GM06990 (cell line): ENCODE measurements at regions not wholly inside any gene's neighbourhood (a gene's known extent, or its start where the extent isn't known, plus 50 kb on each side); places are given as distances from the start of the nearest gene placed in this dataset.
"Not testable (repeated sequence)": the region's sequence is repeated elsewhere in the genome, so short reads cannot be mapped to it uniquely, and the experiment has no call there.

Experiments
- DNase-seq: peaks from one replicate; pipeline ENCODE4 v3.0.0-alpha.2; 2011; ENCODE audit not compliant: insufficient read length; ENCODE audit errors: extremely low read depth
- H3K27me3 ChIP-seq: replicated peaks from 2 replicates; pipeline ENCODE4 v1.6.0; 2011; ENCODE audit warnings: low read length; ENCODE audit not compliant: control insufficient read depth, insufficient read depth
- H3K36me3 ChIP-seq: 2 replicates; pipeline ENCODE4 v1.5.1; 2011; ENCODE audit warnings: low read length; ENCODE audit not compliant: control insufficient read depth, insufficient read depth
- H3K4me3 ChIP-seq: replicated peaks from 2 replicates; pipeline ENCODE4 v1.5.1; 2011; ENCODE audit warnings: low read depth, mild to moderate bottlenecking, control low read depth, low read length
- TF ChIP-seq, protein P1 (sequence below): IDR thresholded peaks from 2 replicates; pipeline ENCODE4 v1.5.1; 2011; ENCODE audit warnings: low read length, control low read depth, mild to moderate bottlenecking, inconsistent platforms; ENCODE audit not compliant: insufficient read depth, poor library complexity, severe bottlenecking

DNA sequence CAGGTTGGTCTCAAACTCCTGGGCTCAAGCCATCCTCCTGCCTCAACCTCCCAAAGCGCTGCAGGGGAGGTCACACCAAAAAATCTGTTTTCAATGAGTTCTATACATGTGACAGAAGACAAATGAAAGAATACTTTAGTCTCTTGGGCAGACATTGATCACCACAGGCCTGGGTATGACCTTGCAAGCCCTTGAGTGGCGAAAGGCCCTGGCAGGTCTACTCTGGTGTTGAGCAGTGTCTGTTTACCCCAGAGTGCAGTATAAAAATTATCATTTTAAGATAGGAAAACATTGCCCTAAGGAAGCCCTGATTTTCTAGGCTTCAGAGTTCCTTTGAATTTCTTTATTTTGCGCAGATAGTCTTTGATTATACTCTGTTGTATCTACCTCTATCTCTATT lies 61.6 kb upstream of the GBE1 start:
- Histone ChIP-seq H3K27me3 (no peaks in the 10 kb centered on the region), H3K4me3 (no peak overlapping the region), H3K36me3 (no peaks in the 10 kb centered on the region)
- no peak for DNase-seq
- TF ChIP-seq, protein P1, sequence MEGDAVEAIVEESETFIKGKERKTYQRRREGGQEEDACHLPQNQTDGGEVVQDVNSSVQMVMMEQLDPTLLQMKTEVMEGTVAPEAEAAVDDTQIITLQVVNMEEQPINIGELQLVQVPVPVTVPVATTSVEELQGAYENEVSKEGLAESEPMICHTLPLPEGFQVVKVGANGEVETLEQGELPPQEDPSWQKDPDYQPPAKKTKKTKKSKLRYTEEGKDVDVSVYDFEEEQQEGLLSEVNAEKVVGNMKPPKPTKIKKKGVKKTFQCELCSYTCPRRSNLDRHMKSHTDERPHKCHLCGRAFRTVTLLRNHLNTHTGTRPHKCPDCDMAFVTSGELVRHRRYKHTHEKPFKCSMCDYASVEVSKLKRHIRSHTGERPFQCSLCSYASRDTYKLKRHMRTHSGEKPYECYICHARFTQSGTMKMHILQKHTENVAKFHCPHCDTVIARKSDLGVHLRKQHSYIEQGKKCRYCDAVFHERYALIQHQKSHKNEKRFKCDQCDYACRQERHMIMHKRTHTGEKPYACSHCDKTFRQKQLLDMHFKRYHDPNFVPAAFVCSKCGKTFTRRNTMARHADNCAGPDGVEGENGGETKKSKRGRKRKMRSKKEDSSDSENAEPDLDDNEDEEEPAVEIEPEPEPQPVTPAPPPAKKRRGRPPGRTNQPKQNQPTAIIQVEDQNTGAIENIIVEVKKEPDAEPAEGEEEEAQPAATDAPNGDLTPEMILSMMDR = no peak

DNA sequence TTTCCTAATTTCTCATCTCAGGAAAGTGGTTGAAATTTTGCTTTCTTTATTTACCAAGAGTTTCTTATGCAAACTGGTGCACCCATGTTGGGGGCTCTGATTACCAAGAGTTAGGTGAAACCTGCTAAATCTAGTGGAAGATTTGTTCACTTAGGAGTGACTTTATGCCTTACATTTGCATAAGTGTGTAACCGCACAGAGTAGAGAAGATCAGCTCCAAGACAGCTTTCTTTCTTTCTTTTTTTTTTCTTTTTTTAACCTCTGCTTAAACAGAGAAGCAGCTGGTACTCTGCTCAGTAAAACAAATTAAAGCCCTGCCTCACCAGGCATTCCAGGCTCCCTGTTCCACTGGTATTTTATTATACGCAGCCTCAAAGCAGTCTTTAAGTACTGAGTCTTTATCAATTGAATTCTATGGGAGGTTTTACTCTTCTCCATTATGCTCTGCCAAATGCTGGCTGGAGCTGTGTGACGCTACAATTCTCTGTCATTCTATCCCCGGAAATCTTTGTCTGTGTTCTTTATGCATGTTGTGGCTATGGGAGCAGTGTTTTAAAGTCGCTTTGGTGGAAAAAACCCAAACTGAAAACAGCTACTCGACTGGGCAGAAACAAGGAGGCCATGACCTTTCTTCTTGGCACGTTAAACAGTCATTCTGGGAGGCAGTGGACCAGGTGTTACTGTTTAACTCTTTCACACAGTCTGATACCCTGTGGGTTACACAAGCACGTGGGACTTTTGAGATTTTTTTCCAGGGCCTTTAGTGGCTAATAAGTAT lies 55.2 kb upstream of the GBE1 start:
- DNase-seq = peak; percentile 52
- Histone ChIP-seq H3K27me3 (no peaks in the 10 kb centered on the region), H3K36me3 (no peaks in the 10 kb centered on the region), H3K4me3 (no peak overlapping the region)
- TF ChIP-seq, protein P1 = no peak

DNA sequence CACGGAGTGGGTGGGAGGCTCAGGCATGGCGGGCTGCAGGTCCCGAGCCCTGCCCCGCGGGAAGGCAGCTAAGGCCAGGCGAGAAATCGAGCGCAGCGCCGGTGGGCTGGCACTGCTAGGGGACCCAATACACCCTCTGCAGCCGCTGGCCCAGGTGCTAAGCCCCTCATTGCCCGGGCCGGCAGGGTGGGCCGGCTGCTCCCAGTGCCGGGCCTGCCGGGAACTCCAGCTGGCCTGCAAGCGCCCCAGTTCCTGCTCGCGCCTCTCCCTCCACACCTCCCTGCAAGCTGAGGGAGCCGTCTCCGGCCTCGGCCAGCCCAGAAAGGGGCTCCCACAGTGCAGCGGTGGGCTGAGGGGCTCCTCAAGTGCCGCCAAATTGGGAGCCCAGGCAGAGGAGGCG lies 50.7 kb upstream of the GBE1 start:
- not testable (repeated sequence) for DNase-seq, H3K36me3 ChIP-seq, H3K27me3 ChIP-seq, H3K4me3 ChIP-seq
